ENCODE measurements at regions not wholly inside any gene's neighbourhood (a gene's known extent, or its start where the extent isn't known, plus 50 kb on each side); places are given as distances from the start of the nearest gene placed in this dataset.

DNA sequence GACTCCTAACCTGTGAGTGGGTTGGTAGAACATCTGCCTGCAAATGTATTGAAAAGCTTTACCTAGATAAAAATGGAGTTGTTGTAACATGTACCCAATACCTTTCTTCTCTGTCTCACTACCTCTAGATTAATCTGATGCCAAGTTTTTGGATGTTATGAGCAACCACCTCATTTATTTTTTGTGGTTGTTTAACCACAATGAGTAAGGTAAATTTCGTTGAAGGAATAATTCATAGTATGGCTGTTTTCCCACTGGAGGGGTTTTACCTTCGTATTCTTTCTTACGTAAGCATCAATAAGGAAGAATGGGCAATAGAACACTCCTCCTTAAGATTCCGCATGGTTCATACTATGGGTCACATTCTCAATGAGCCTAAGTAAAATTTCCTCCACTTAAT, 165.4 kb downstream of the CDH26 start:
- TF ChIP-seq, protein P1, sequence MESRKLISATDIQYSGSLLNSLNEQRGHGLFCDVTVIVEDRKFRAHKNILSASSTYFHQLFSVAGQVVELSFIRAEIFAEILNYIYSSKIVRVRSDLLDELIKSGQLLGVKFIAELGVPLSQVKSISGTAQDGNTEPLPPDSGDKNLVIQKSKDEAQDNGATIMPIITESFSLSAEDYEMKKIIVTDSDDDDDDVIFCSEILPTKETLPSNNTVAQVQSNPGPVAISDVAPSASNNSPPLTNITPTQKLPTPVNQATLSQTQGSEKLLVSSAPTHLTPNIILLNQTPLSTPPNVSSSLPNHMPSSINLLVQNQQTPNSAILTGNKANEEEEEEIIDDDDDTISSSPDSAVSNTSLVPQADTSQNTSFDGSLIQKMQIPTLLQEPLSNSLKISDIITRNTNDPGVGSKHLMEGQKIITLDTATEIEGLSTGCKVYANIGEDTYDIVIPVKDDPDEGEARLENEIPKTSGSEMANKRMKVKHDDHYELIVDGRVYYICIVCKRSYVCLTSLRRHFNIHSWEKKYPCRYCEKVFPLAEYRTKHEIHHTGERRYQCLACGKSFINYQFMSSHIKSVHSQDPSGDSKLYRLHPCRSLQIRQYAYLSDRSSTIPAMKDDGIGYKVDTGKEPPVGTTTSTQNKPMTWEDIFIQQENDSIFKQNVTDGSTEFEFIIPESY (IDR thresholded peaks at IDR 0.05; ENCODE audit: borderline replicate concordance, low read depth), result no peak
- TF ChIP-seq, protein P2, sequence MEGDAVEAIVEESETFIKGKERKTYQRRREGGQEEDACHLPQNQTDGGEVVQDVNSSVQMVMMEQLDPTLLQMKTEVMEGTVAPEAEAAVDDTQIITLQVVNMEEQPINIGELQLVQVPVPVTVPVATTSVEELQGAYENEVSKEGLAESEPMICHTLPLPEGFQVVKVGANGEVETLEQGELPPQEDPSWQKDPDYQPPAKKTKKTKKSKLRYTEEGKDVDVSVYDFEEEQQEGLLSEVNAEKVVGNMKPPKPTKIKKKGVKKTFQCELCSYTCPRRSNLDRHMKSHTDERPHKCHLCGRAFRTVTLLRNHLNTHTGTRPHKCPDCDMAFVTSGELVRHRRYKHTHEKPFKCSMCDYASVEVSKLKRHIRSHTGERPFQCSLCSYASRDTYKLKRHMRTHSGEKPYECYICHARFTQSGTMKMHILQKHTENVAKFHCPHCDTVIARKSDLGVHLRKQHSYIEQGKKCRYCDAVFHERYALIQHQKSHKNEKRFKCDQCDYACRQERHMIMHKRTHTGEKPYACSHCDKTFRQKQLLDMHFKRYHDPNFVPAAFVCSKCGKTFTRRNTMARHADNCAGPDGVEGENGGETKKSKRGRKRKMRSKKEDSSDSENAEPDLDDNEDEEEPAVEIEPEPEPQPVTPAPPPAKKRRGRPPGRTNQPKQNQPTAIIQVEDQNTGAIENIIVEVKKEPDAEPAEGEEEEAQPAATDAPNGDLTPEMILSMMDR (IDR thresholded peaks at IDR 0.05), result no peak
- no peak for TF ChIP-seq EZH2phosphoT487 (IDR thresholded peaks at IDR 0.05; ENCODE audit: borderline replicate concordance, low read depth)
- no peak for TF ChIP-seq SIN3A (IDR thresholded peaks at IDR 0.05; ENCODE audit: borderline replicate concordance, low read depth, low read length)
- no peak for TF ChIP-seq RCOR1 (IDR thresholded peaks at IDR 0.05; ENCODE audit: low read length)
- no peak for TF ChIP-seq RAD21 (IDR thresholded peaks at IDR 0.05; ENCODE audit: low read length)
- TF ChIP-seq EP300 (IDR thresholded peaks at IDR 0.05; ENCODE audit: borderline replicate concordance in 1 of 2, low read depth in 1 of 2, low read length in 1 of 2), result no peak
- no peak for TF ChIP-seq POLR2AphosphoS5 (IDR thresholded peaks at IDR 0.05; ENCODE audit: low read depth, low read length)
- TF ChIP-seq YY1 (IDR thresholded peaks at IDR 0.05; ENCODE audit: low read depth), result no peak

Measured in SK-N-SH (cell line).